HG03565 (cell line): ENCODE measurements at regions not wholly inside any gene's neighbourhood (a gene's known extent, or its start where the extent isn't known, plus 50 kb on each side); places are given as distances from the start of the nearest gene placed in this dataset.

Experiments
- ATAC-seq: cut with Tn5 transposase; IDR thresholded peaks from one replicate; pipeline ENCODE4 v1.9.1; 2021; ENCODE audit warnings: mild to moderate bottlenecking, moderate library complexity; ENCODE audit not compliant: unreplicated experiment

DNA sequence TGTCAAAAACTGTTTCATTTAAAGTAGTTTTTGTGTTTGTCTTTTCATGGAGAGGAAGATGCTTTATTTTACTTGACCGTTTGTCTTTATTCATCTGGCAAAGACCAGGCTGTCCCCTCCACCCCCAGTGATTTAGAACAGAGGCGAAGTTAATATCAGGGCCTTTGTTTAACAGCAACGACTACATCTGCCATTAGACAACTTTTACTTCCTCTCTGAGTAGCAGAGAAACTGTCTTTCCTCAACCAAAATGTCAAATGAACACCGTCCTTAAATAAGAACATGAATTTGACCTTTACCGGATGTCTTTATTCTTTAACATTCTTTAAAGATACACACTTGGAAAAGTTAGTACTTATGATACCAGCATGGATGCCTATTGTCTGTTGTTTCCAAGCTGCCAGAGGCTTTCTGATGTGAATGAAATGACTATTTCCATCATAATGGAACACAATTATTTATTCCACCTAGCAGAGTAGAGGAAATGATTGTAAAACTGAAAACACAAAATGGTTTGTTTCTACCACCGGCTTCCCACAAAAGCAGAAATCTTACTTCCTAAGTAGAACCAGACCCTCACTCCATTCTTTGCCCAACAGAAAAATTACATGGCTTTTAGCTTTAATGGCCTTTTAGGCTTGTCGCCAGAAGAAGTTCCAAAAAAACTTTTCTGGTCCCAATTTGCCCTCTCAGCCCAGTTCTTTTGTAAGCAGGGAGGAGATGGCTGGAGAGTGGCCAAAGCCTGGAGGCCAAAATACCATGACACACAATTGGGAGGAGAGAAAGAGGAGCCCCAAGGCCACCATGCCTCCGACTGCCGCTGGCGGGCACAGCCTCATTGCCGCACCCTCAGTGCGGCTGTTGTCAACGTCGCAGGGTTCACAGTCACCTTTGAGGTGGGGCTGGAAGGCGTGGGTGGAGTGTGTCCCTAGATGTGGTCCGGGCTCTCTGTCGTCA, 168.5 kb downstream of the TEX36 start:
- ATAC-seq, result no peak

DNA sequence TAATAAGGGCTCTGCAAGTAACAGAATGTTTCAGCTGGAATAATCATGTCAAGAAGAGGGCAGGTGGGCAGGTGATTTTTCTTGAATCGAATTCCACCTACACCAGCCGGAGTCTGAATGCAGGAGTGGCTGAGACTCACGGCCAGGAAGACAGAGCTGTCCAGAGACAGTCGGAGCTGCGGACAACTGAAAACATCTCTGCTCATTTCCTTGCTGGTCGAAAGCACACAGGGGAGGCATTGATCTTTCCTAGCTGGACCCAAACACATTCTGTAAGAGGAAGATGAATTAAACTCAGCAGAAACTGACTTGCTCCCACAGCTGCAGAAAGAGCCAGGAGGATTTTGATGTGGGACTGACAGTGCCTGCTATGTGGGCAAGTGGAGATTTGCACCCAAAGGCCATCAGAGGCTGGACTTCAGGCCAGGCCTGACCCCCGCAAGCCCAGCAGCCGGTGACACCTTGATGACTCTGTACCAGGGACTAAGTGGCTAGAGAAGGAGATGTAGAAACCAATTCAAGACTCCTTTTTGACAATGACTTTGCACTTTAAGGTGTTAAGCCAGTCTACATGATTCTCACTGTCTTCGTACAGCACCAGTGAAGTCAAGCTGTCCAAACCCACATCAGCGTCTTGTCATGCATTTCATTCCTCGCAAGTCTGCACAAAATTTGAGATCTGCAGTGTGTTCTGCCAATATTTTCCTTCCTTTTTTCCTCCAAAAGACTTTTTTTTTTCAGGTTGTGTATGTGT, 169.4 kb downstream of the TEX36 start:
- ATAC-seq, result no peak

DNA sequence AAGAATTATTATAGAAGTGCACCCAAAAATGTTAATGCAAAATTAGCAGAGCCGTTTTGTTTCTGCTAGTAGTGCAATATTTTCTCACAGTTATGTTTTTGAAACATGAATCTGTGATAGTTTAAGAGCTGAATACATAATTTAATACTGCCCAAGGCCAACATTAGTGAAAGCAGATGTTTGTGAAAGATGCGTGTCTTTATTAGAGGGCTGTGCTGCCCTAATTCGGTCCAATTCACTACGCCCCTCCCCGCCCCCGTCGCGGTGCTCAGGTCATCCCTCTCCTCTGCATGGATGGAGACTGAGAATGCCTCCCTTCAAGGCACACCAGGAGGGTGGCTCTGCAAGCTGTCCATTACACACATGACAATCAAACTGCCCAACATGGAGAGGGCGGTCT, 172.0 kb downstream of the TEX36 start:
- no peak for ATAC-seq

DNA sequence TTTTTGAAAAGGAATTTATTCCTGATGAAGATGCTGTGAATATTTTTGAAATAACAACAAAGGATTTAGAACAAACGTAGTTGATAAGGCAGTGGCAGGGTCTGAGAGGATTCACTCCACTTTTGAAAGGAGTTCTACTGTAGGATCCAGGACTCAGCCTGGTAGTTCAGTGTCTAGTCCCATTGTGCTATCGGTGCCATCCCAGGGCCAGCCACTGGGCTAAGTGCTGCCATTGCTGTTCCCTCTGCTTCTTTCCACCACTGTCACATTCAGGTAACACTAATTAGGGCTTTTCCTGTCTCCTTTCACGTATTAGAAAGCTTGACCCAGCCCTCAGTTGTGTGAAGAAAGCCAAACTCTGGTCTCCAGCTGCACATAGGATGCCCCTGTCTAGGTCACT, 177.3 kb downstream of the TEX36 start:
- no peak for ATAC-seq

DNA sequence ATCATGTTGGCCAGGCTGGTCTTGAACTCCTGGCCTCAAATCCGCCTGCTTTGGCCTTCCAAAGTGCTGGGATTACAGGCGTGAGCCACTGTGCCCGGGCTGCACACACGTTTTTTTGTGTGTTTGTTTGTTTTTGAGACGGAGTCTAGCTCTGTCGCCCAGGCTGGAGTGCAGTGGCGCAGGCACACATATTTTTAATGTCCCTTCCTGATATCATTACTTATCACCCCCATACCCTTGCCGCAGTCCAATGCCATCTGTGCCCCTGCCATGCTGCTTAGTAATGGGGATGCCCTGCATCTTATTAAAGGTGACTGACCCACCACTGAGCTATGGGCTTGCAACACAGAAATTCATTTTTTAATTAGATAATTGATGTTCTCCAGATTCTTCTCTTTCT, 180.7 kb downstream of the TEX36 start:
- no peak for ATAC-seq

DNA sequence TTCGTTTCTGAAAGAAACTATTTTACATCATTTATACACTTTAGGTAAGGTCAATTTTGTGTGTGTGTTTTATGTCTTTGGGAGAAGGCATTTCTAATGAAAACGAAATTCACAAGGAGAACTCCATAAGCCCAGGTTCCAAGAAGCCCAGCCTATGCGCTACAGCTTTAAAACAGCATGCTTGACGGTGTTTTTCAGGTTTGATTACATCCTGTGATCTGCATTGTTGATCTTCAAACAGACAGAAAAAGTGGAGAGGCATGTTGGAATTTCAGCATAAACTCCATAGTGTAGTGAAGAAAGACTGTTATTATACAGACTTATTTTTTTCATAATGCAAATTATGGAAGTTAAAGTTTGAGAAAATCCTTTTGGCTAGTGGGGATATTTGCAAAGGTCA, 187.6 kb downstream of the TEX36 start:
- no peak for ATAC-seq

DNA sequence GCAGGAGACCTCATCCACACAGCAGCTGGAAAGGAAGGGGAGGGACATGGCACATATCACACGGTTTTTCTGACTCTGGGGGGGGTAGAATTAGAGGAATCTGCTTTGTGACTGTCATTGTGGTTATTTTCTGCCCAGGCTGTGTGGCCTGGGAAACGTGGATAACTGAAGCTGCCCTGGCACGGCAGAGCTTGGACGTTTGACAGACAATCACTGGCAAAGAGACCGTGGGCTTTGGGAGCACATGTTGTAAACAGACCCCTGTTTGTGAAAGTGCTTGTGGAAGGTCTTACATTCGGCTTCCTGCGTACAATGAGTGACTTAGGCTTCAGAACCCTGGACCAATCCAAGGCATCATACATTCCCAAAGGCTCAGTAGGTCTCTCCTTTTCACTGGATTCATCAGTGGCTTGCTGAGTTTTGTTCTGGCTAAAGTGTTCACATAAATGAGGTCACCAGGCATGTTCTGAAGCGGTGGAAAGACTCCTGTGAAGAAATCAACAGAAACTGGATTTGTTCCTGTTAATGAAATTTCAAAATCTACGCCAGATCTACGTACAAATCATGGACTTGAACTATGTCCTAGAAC, 188.2 kb downstream of the TEX36 start:
- ATAC-seq, result no peak

DNA sequence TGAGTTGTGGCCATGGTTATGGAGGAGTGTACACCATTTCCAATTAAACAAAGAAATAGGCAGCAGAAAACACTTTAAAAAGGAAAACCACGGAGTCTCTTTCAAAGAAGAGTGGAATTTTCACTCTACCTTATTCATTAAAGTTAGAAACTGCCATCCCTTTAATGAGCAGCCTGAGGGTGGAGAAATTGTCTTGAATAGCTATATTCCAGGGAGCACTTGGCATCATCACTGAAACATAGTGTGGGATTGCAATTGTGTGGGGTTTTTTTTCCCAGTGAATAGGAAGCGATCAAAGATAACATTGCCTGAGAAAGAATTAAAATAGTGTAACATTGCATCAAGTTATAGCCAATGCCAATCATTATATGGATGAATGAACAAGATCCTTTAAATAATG, 191.6 kb downstream of the TEX36 start:
- ATAC-seq, result no peak

DNA sequence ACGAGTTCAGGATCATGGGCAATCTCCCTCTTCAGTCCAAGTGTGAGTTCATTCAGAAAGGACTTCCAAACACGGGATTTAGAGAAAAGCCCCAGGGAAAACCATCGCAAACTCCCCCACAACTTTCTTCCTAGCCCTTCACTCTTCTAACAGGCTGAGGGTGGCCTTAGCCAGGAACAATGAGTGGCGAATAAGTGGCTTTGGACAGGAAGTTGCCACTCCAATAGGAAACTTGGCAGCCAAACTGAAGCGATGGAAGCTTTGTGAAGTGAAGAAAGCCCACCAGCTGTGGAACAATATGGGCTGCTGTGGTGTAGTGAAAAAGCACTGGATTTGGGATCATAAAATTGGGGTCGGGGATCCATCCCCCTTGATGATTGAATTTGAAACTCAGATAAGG, 193.2 kb downstream of the TEX36 start:
- ATAC-seq, result no peak

DNA sequence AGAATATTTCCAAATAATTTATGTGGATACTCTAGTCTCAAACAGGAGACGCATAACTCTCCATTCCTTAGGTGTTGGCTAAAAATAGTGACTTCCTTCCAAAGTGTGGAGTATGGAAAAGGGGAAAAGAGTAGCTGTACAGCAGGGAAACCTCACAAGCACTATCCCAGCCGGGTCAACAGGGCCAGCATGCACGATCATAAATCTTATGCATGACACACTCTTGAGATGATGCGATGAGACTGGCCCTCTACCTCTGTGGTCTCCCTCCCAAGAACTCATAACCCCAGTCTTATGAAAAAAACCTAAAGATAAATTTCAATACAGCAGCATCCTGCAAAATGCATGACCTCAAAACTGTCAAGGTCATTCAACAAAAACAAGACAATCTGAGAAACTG, 197.3 kb downstream of the TEX36 start:
- ATAC-seq, result no peak

DNA sequence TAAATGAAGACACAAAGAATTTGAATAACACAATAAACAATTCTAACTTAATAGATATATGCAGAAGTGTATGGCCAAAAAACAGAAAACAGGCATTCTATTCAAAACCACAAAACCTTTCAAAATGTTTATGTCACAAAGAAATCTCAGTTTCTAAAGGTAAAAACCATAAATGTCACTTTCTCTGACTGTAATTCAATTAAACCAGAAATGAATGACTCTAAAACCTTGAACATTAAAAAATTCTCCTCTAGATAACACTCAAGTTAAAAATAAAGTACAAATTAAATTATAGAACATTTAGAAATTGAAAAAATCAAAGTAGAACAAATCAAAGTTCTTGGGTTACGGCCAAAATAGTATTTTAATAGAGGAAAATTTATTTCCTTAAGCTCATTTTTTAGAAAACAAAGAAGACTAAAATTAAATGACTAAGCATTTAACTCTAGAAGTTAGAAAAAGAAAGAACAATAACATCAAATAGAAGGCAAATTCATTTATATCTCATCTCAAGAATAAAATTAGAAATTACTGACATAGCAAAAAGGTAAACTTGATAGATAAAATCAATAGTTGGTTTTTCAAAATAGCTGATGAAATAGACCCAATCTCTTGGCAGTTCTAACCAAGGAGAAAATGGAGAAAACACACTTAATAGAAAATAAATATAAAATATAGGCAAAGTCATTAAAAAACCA, 198.8 kb downstream of the TEX36 start:
- ATAC-seq, result no peak

DNA sequence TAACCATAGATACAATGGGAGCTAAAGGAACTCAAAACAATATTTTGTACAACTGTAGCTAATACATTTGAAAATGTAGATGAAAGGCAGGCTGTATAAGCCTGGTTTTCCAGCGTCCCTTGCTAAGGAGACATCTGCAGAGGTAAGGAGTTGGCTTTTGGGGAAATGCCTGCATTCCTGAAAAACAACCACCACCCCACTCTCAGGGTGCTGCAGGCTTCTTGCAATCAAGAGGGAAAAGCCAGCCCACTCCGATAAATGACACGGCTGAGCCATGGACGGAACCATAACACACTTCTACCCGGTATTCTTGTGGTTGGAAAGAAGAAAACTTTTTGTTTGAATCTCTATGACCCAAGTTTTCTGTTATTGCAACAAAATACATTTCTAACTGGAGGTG, 200.3 kb downstream of the TEX36 start:
- no peak for ATAC-seq

DNA sequence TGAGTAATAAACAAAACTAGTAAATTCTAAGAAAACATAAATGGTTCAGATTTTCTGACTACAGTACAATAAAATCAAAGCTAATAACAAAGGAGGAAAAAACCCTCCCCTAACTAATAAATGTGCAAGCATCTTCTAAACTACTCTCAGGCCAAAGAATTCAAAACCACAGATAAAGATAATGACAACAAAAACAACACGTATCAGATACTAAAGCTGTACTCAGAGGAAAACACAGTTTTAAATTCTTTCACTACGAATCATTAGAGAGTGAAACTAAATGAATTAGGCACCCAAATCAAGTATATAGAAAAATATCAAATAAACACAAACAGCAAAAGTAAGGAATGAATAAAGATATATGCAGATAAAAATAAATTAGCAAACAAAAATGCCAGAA, 200.9 kb downstream of the TEX36 start:
- no peak for ATAC-seq

DNA sequence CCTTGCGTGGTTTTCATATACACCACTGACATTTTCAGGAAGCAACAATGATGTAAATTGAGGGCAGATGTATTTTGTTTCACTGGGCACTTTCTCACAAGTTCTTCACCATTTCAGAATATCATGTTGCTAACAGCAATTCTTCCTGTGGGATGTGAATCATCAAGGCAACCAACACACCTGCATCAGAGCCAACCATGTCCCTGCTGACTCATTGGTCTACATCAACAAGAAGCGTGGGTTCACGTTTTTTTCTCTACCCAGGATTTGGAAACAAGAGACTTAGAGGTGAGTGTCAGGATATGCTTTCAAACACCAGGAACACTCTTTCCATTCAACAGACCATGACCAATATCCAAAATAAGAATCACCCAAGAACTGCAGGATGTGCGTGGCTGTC, 203.9 kb downstream of the TEX36 start:
- ATAC-seq, result no peak

DNA sequence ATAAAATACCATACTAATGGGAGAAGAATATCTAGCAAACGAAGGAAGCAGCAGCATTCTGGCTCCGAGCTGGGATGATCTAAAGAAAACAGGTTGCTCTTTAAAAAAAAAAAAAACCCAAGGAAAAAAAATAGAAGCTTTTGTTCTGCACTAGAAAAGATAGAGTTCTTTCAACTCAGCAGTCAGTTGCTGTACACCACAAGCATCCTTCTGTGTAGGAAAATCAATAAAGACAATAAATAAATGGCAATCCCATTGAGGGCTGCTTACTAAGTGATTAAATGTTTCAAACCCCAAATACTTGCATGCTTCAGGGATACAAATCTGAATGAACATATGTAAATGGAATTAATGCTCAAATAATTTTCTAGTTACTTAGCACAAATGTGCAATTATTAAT, 207.1 kb downstream of the TEX36 start:
- no peak for ATAC-seq

DNA sequence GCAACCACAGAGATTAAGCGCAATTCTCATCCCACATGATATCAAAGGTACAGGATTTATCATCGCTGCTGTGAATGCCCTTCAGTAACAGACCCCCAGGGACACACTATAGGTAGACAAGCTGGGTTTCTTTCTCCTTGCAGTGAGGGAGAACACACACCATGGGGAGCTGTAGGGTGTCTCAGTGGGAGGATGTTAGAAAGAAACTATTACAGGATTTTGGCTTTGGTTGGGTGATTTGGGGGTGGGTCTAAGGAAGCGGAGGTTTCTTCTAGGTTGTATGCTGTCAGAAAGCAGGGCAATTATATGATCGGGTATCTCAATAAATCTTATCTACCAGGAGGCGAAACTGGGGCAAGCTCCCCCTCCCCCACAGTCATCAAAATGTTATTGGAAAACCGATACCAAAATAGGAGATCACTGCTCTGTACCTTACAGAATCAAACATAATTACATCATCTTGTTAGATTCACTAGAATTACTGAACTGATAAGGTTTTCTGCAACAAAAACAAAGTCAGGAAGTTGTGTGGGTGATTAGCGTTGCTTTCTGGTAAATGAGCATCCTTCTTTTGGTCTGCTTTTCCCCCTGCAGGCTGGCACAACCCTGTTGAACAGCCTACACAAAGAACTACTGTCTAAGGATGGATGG, 209.7 kb downstream of the TEX36 start:
- no peak for ATAC-seq

DNA sequence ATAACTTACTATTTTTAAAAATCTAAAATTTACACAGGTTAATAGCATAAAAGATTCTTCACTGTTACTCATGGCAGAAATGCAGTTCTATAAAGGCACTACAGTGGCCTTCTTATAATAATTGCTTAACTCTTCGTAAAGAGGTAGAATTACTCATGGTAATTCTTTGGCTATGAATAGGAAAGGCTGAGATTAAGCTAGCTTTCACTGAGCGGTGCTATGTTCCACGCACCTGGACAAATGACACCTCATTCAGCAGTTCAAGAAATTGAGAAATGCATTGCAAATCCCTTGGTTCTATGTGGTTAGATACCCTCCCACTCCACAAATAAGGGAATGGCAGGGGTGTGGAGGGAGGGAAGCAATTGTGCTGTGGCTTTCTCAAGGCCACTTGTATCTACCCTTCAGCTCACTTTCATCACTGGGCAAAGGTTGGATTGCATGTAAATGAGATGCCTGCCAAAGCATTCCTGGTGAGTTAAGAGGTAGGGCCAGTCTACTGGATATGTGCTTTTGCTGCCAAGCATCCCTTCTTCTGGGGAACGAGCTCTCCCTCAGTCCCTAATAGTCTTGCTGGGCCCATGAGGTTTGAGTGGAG, 210.9 kb downstream of the TEX36 start:
- no peak for ATAC-seq

DNA sequence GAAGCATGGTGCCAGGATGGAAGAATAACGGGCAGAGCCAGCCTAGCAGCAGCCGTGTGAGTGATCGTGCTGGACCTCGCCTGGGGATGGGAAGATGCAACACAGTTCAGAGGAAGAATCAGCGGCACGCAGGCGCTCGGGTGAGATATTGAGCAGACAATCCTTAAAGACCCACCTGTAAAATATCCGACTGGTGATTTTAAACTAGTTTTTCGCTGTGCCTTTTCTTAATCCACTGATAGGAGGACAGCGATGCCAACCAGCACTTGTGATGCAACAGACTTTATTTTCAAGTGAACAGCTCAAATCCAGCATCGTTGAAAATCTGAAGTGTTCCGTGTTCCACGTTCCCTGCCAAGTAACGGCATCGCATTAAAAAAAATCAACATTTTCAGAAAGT, 214.7 kb downstream of the TEX36 start:
- ATAC-seq, result no peak

DNA sequence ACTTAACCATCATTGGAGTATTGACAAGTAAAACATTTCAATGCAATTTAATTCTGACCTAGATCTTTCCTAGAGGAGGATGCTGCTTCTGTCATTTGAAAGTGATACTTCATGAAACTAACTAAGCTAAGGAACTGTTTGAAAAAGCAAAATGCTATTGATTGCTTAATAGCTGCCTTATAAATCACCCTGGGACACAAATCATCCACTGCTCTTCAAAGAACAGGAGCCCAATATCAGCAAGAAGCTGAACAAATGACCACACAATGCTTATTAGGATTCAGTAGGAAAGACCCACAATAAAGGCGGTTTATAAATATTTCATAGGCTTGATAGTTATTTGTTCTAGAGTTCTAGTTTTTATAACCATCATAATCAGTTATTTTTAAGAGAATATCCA, 216.3 kb downstream of the TEX36 start:
- ATAC-seq, result no peak

DNA sequence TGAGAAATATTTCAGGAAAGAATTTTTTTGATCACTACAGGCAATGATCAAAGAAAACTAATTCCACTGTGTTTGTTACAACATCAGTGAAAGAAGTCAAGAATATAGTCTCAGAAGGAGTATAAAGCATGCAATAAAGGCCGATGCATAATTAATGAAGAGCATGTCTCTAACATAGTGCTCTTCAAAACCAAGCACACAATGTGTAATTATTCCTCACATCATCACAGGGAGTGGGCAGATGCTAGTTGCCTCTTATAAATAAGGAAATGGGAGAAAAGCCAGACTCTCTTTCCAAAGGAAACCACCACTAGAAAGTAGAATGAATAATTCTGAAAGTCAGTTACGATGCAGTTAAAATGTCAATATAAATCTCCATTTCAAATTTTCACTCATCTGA, 220.1 kb downstream of the TEX36 start:
- ATAC-seq, result no peak
